HG03045 (cell line): ENCODE measurements at regions not wholly inside any gene's neighbourhood (a gene's known extent, or its start where the extent isn't known, plus 50 kb on each side); places are given as distances from the start of the nearest gene placed in this dataset.
"Not testable (repeated sequence)": the region's sequence is repeated elsewhere in the genome, so short reads cannot be mapped to it uniquely, and the experiment has no call there.

Experiments
- ATAC-seq: cut with Tn5 transposase; IDR thresholded peaks from one replicate; pipeline ENCODE4 v1.9.1; 2021; ENCODE audit warnings: mild to moderate bottlenecking, moderate library complexity; ENCODE audit not compliant: unreplicated experiment

- no peak for ATAC-seq
Measured at GRCh38 chr16:76797457-76797856, 393.5 kb upstream of the MON1B start.

GRCh38 chr16:76800196-76800595 lies 390.8 kb upstream of the MON1B start:
- ATAC-seq = no peak

- no peak for ATAC-seq
Measured at GRCh38 chr16:76801357-76801756, 389.6 kb upstream of the MON1B start.

GRCh38 chr16:76816475-76816874 lies 374.5 kb upstream of the MON1B start:
- no peak for ATAC-seq

- no peak for ATAC-seq
Measured at GRCh38 chr16:76818606-76819181, 372.3 kb upstream of the MON1B start.

GRCh38 chr16:76819226-76819916 lies 371.6 kb upstream of the MON1B start:
- no peak for ATAC-seq

- no peak for ATAC-seq
Measured at GRCh38 chr16:76824221-76824620, 366.8 kb upstream of the MON1B start.

- ATAC-seq = no peak
Measured at GRCh38 chr16:76824791-76825190, 366.2 kb upstream of the MON1B start.

- ATAC-seq = no peak
Measured at GRCh38 chr16:76835339-76835738, 355.7 kb upstream of the MON1B start.

- ATAC-seq = no peak
Measured at GRCh38 chr16:76835779-76836300, 355.1 kb upstream of the MON1B start.

GRCh38 chr16:76837872-76838271 lies 353.1 kb upstream of the MON1B start:
- ATAC-seq = no peak

- no peak for ATAC-seq
Measured at GRCh38 chr16:76854234-76854633, 336.8 kb upstream of the MON1B start.

GRCh38 chr16:76856112-76856511 lies 334.9 kb upstream of the MON1B start:
- ATAC-seq = no peak

- no peak for ATAC-seq
Measured at GRCh38 chr16:76857402-76857801, 333.6 kb upstream of the MON1B start.

GRCh38 chr16:76862901-76863300 lies 328.1 kb upstream of the MON1B start:
- ATAC-seq = no peak

GRCh38 chr16:76866994-76867393 lies 324.0 kb upstream of the MON1B start:
- ATAC-seq = no peak

- no peak for ATAC-seq
Measured at GRCh38 chr16:76875898-76876297, 315.1 kb upstream of the MON1B start.

- ATAC-seq = no peak
Measured at GRCh38 chr16:76879420-76879819, 311.6 kb upstream of the MON1B start.

GRCh38 chr16:76880523-76880922 lies 310.5 kb upstream of the MON1B start:
- ATAC-seq = not testable (repeated sequence)

GRCh38 chr16:76882105-76882504 lies 308.9 kb upstream of the MON1B start:
- no peak for ATAC-seq

- ATAC-seq = no peak
Measured at GRCh38 chr16:76883076-76883475, 307.9 kb upstream of the MON1B start.

- ATAC-seq = no peak
Measured at GRCh38 chr16:76885776-76886537, 305.0 kb upstream of the MON1B start.
